ENCODE measurements at regions not wholly inside any gene's neighbourhood (a gene's known extent, or its start where the extent isn't known, plus 50 kb on each side); places are given as distances from the start of the nearest gene placed in this dataset.
"Not testable (repeated sequence)": the region's sequence is repeated elsewhere in the genome, so short reads cannot be mapped to it uniquely, and the experiment has no call there.

GRCh38 chr17:71080937-71081336 lies 911.6 kb downstream of the KCNJ2 start:
- Mint-ChIP-seq H3K27me3 (no peaks in the 10 kb centered on the region), H3K4me1 (no peaks in the 10 kb centered on the region), H3K4me3 (no peak overlapping the region), H3K36me3 (no peaks in the 10 kb centered on the region), H3K9me3 (peaks cover 8% of the 10 kb centered on the region), H3K27ac (no peak overlapping the region)
- DNase-seq (ENCODE audit: low spot score in 2 of 2): no peak
- no peak for ATAC-seq (ENCODE audit: low read depth)

- ATAC-seq (ENCODE audit: low read depth) (no peak), DNase-seq (ENCODE audit: low spot score in 2 of 2) (no peak)
- Mint-ChIP-seq H3K4me1 (no peaks in the 10 kb centered on the region), H3K9me3 (peaks cover 8% of the 10 kb centered on the region), H3K4me3 (no peak overlapping the region), H3K27me3 (no peaks in the 10 kb centered on the region), H3K27ac (no peak overlapping the region), H3K36me3 (no peaks in the 10 kb centered on the region)
Measured at GRCh38 chr17:71081666-71082065, 912.3 kb downstream of the KCNJ2 start.

GRCh38 chr17:71084219-71084618 lies 914.9 kb downstream of the KCNJ2 start:
- no peaks in the 10 kb centered on the region for H3K4me1 Mint-ChIP-seq
- H3K27me3 Mint-ChIP-seq: no peaks in the 10 kb centered on the region
- H3K27ac Mint-ChIP-seq: no peak overlapping the region
- H3K9me3 Mint-ChIP-seq: peaks cover 8% of the 10 kb centered on the region
- H3K36me3 Mint-ChIP-seq: no peaks in the 10 kb centered on the region
- DNase-seq (ENCODE audit: low spot score in 2 of 2): no peak
- no peak for ATAC-seq (ENCODE audit: low read depth)
- no peak overlapping the region for H3K4me3 Mint-ChIP-seq

GRCh38 chr17:71084838-71085237 lies 915.5 kb downstream of the KCNJ2 start:
- DNase-seq (ENCODE audit: low spot score in 2 of 2): no peak
- H3K27ac Mint-ChIP-seq: no peak overlapping the region
- no peak overlapping the region for H3K4me3 Mint-ChIP-seq
- H3K9me3 Mint-ChIP-seq: peaks cover 6% of the 10 kb centered on the region
- H3K36me3 Mint-ChIP-seq: no peaks in the 10 kb centered on the region
- H3K27me3 Mint-ChIP-seq: no peaks in the 10 kb centered on the region
- H3K4me1 Mint-ChIP-seq: no peaks in the 10 kb centered on the region
- no peak for ATAC-seq (ENCODE audit: low read depth)

GRCh38 chr17:71085238-71086033 lies 916.1 kb downstream of the KCNJ2 start:
- Mint-ChIP-seq H3K27ac (no peak overlapping the region), H3K9me3 (peaks cover 6% of the 10 kb centered on the region), H3K36me3 (no peaks in the 10 kb centered on the region), H3K27me3 (no peaks in the 10 kb centered on the region), H3K4me1 (no peaks in the 10 kb centered on the region), H3K4me3 (no peak overlapping the region)
- no peak for ATAC-seq (ENCODE audit: low read depth)
- no peak for DNase-seq (ENCODE audit: low spot score in 2 of 2)

- Mint-ChIP-seq H3K9me3 (peaks cover 13% of the 10 kb centered on the region), H3K36me3 (no peaks in the 10 kb centered on the region), H3K4me3 (no peak overlapping the region), H3K4me1 (no peaks in the 10 kb centered on the region), H3K27ac (no peak overlapping the region), H3K27me3 (no peaks in the 10 kb centered on the region)
- DNase-seq (ENCODE audit: low spot score in 2 of 2) (no peak), ATAC-seq (ENCODE audit: low read depth) (no peak)
Measured at GRCh38 chr17:71089431-71089830, 920.1 kb downstream of the KCNJ2 start.

GRCh38 chr17:71098071-71098470 lies 928.7 kb downstream of the KCNJ2 start:
- no peaks in the 10 kb centered on the region for H3K27me3 Mint-ChIP-seq
- H3K4me1 Mint-ChIP-seq: no peaks in the 10 kb centered on the region
- no peak for ATAC-seq (ENCODE audit: low read depth)
- H3K4me3 Mint-ChIP-seq: no peak overlapping the region
- no peak for DNase-seq (ENCODE audit: low spot score in 2 of 2)
- H3K9me3 Mint-ChIP-seq: peaks cover 21% of the 10 kb centered on the region
- no peak overlapping the region for H3K27ac Mint-ChIP-seq
- H3K36me3 Mint-ChIP-seq: no peaks in the 10 kb centered on the region

GRCh38 chr17:71099003-71099714 lies 929.8 kb downstream of the KCNJ2 start:
- Mint-ChIP-seq H3K27me3 (no peaks in the 10 kb centered on the region), H3K4me3 (no peak overlapping the region), H3K9me3 (peaks cover 21% of the 10 kb centered on the region), H3K27ac (no peak overlapping the region), H3K36me3 (no peaks in the 10 kb centered on the region), H3K4me1 (no peaks in the 10 kb centered on the region)
- ATAC-seq (ENCODE audit: low read depth) (no peak), DNase-seq (ENCODE audit: low spot score in 2 of 2) (no peak)

GRCh38 chr17:71102777-71103176 lies 933.4 kb downstream of the KCNJ2 start:
- peaks cover 14% of the 10 kb centered on the region for H3K9me3 Mint-ChIP-seq
- H3K27ac Mint-ChIP-seq: no peak overlapping the region
- H3K27me3 Mint-ChIP-seq: no peaks in the 10 kb centered on the region
- H3K36me3 Mint-ChIP-seq: no peaks in the 10 kb centered on the region
- no peak overlapping the region for H3K4me3 Mint-ChIP-seq
- ATAC-seq (ENCODE audit: low read depth) (no peak), DNase-seq (ENCODE audit: low spot score in 2 of 2) (no peak)
- H3K4me1 Mint-ChIP-seq: no peaks in the 10 kb centered on the region

- H3K36me3 Mint-ChIP-seq: no peaks in the 10 kb centered on the region
Measured at GRCh38 chr17:71104225-71104624, 934.9 kb downstream of the KCNJ2 start.

GRCh38 chr17:71106056-71106455 lies 936.7 kb downstream of the KCNJ2 start:
- not testable (repeated sequence) for DNase-seq (ENCODE audit: low spot score in 2 of 2); H3K27ac Mint-ChIP-seq; H3K4me1 Mint-ChIP-seq; ATAC-seq (ENCODE audit: low read depth); H3K36me3 Mint-ChIP-seq; H3K4me3 Mint-ChIP-seq; H3K27me3 Mint-ChIP-seq
- H3K9me3 Mint-ChIP-seq: peaks cover 17% of the 10 kb centered on the region

More at GRCh38 chr17:71104225-71104624, 934.9 kb downstream of the KCNJ2 start:
- Mint-ChIP-seq H3K4me3 (no peak overlapping the region), H3K27me3 (no peaks in the 10 kb centered on the region), H3K4me1 (no peaks in the 10 kb centered on the region), H3K9me3 (peaks cover 15% of the 10 kb centered on the region), H3K27ac (no peak overlapping the region)
- DNase-seq (ENCODE audit: low spot score in 2 of 2) (no peak), ATAC-seq (ENCODE audit: low read depth) (no peak)

GRCh38 chr17:71107136-71107535 lies 937.8 kb downstream of the KCNJ2 start:
- Mint-ChIP-seq H3K27ac (no peak overlapping the region), H3K36me3 (no peaks in the 10 kb centered on the region), H3K4me1 (no peaks in the 10 kb centered on the region), H3K27me3 (no peaks in the 10 kb centered on the region), H3K4me3 (no peak overlapping the region), H3K9me3 (peaks cover 17% of the 10 kb centered on the region)
- DNase-seq (ENCODE audit: low spot score in 2 of 2) (no peak), ATAC-seq (ENCODE audit: low read depth) (no peak)

- no peak overlapping the region for H3K27ac Mint-ChIP-seq
- no peak overlapping the region for H3K4me3 Mint-ChIP-seq
- peaks cover 8% of the 10 kb centered on the region for H3K9me3 Mint-ChIP-seq
- no peaks in the 10 kb centered on the region for H3K36me3 Mint-ChIP-seq
- DNase-seq (ENCODE audit: low spot score in 2 of 2) (no peak), ATAC-seq (ENCODE audit: low read depth) (no peak)
- no peaks in the 10 kb centered on the region for H3K27me3 Mint-ChIP-seq
- no peaks in the 10 kb centered on the region for H3K4me1 Mint-ChIP-seq
Measured at GRCh38 chr17:71109697-71110096, 940.4 kb downstream of the KCNJ2 start.

- Mint-ChIP-seq H3K27me3 (no peaks in the 10 kb centered on the region), H3K4me3 (no peak overlapping the region), H3K36me3 (no peaks in the 10 kb centered on the region), H3K27ac (no peak overlapping the region), H3K9me3 (peaks cover 8% of the 10 kb centered on the region), H3K4me1 (no peaks in the 10 kb centered on the region)
- no peak for DNase-seq (ENCODE audit: low spot score in 2 of 2)
- ATAC-seq (ENCODE audit: low read depth): no peak
Measured at GRCh38 chr17:71110326-71110725, 941.0 kb downstream of the KCNJ2 start.

GRCh38 chr17:71111460-71111859 lies 942.1 kb downstream of the KCNJ2 start:
- Mint-ChIP-seq H3K4me3 (no peak overlapping the region), H3K27me3 (no peaks in the 10 kb centered on the region), H3K9me3 (peaks cover 9% of the 10 kb centered on the region), H3K27ac (no peak overlapping the region), H3K4me1 (no peaks in the 10 kb centered on the region), H3K36me3 (no peaks in the 10 kb centered on the region)
- ATAC-seq (ENCODE audit: low read depth) (no peak), DNase-seq (ENCODE audit: low spot score in 2 of 2) (no peak)

Measured in memory B cell (primary cell).